Stimulated activated CD8-positive, alpha-beta memory T cell treated with anti-CD3 and anti-CD28 coated beads, Interleukin-7, amount 100 ng/mL, for 4 hours (primary cell): ENCODE measurements at regions not wholly inside any gene's neighbourhood (a gene's known extent, or its start where the extent isn't known, plus 50 kb on each side); places are given as distances from the start of the nearest gene placed in this dataset.
"Not testable (repeated sequence)": the region's sequence is repeated elsewhere in the genome, so short reads cannot be mapped to it uniquely, and the experiment has no call there.

ENCODE experiments used
- DNase-seq, 2 donors: peaks; one replicate each; pipeline ENCODE4 v3.0.0-alpha.2; 2020; ENCODE audit warnings: low read depth in 2 of 2

DNA sequence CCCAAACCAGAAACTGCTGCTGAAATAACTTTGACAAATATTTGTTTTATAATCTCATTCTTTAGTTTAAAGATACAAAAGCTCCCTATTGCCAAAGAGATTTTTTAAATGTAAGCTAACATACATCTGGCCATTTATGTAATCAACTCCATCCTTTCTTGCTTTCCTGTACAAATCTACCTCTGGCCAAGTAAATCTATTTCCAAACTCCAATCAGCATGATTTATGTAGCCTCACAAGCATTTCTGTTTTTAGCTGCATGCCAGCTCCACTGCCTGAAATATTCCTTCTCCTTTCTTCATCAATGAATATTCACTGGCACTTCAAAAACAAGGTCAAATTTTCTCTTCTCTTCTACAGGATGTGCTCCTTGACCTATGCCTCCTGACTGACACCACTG is 80.0 kb downstream of the SHOX2 start:
- DNase-seq, result no peak

DNA sequence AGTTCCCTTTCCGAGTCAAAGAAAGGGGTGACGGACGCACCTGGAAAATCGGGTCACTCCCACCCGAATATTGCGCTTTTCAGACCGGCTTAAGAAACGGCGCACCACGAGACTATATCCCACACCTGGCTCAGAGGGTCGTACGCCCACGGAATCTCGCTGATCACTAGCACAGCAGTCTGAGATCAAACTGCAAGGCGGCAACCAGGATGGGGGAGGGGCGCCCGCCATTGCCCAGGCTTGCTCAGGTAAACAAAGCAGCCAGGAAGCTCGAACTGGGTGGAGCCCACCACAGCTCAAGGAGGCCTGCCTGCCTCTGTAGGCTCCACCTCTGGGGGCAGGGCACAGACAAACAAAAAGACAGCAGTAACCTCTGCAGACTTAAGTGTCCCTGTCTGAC is 86.3 kb downstream of the SHOX2 start:
- DNase-seq, result not testable (repeated sequence)

DNA sequence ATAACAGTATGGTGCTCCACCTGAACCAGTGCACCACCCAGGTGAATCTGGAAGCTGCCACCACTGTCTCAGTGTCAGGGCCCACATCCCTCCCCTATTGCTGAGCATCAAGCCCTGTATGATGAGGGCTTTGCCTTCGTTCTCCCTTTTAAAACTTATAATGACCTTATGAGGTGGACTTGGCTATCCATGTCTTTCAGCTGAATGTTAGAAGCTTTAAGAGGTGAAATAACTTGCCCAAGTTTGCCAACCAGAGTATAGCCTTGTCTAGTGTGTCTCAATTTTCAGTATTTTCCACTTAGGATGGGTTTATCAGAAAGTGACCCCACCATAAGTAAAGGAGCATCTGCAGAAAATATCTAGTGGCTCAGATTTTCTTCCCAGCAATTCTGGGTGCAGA is 87.8 kb downstream of the SHOX2 start:
- DNase-seq, result no peak

DNA sequence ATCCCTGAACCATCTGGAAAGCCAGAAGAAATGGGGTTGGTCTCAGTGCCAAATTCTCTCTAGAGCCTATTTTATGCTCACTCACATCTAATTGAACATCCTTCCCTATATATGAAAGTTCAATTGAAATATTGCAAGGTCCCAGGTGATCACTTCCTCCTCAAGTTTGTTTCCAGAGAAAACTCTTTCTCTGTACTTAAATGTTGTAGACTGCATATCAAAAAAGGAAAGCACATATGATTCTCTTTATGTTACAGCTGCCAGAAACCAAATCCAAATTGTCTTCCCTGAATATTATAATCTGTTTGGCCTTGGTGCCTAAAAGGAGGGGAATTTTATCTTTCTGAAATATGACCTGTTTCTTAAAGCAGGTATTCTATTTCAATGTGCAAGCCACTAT is 93.3 kb downstream of the SHOX2 start:
- no peak for DNase-seq

DNA sequence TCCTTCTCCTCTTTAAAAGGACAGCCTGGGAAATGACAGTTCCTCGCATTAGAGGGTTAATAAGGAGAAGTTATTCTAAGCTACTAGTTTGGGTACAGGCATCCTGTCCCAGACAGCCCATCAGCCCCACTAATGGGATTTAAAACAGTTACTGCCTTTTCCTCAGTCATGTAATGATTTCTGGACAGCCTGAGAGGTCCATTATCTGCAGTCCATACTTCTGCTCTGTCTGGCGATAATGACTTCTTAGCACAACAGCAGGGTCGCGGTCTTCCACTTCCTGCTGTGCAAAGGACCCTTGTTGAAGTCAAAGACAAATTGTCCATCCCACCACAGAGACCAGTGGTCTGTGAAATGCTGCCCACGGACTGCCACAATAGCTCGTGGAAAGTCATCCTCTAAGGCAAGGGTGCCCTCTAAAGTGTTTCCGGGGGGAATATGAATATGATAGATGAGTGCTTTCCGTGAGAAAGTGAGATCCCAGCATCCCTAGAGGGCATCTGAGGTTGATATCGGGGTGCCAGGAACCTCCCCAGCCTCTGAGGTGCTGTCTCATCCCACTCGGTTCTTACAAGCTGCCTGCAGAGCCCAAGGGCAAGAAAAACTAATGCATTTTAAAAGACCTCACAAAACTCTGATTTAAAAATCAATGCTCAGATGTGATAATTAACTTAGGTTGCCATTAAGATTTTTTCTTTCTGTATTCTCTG is 100.7 kb downstream of the SHOX2 start:
- no peak for DNase-seq

DNA sequence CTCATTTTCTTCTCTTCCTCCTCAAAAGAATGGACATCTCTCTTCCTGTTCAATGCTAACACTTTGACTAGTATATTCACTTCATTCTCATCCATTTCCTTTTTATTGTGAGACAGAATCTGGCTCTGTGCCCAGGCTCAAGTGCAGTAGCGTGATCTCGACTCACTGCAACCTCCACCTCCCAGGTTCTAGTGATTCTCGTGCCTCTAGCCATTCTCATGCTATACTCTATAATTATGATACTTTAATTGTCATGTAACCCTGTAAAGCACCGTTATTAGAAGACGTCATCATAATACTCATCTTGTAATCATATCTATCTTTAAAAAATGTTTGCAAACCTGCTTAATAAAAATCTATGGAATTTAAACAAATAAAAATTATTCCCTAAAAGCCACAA is 107.0 kb downstream of the SHOX2 start:
- no peak for DNase-seq

DNA sequence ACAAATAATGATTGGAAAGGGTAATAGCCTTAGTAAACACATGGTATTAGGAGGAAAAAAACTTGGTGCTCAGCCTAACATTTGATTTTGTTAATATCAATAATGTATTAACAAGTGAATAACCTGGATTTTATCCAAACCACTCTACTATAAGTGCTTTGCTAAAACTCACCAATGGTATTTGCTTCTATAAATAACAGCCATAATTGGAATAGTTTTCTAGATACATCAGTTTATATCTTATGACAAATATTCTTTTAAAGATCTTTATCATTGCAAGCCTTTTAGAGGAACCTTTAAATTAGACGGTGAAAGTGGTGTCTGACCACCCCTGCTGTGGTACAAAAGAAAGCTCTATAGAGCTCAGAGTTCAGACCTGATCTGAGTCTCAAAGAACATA is 123.9 kb downstream of the SHOX2 start:
- no peak for DNase-seq

DNA sequence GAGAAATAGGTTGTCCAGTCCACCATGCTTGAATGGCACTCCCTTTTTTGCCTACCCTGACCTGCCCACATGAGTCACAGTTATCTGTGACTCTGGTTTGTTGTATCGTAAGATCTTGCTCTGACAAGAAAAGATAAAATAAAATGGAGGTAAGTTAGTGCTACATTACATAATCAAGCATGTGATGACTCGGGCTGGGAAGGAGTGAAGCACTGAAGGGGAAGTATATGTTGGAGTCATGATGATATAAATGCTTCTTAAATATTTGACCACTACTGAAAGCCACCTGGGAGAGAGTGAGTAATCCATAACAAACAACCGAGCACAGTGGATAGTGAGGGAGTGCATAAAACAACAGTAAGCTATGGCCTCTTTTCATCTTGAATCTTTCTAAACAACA is 124.4 kb downstream of the SHOX2 start:
- DNase-seq, result no peak

DNA sequence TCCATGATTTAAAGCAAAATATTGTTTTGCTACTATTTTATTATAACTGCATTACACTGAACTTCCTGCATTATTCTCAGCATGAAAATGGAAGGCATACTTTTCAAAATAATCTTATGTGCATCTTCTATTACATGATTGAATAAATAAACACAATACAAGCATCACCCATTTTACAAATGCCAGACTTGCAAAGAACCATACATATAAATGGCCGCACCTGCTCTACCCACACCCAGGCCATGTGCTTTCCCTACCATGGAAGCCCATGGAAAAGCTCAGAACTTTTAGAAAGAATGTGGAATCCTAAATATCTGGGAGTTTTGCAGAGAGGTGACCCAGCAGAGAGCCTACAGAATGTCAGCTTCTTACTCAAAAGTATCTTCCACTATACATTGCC is 127.2 kb downstream of the SHOX2 start:
- DNase-seq, result no peak

DNA sequence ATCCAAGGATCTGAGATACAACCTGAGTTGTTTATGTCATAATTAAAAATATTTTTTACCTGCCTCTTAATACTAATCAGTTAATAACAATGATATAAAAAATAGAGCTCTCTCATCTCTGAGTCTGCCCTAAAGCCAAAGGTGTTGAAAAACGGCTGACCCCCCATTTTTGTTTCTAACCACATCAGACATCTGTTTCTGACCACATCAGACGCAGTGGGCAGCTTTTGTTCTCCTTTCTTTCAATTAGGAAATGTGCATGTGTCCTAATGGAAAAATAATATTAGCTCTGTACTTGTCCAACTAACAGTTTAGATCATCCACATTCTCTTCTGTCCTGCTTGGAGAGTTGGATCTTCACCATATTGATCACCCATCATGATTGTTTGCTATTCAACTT is 144.6 kb downstream of the SHOX2 start:
- no peak for DNase-seq

DNA sequence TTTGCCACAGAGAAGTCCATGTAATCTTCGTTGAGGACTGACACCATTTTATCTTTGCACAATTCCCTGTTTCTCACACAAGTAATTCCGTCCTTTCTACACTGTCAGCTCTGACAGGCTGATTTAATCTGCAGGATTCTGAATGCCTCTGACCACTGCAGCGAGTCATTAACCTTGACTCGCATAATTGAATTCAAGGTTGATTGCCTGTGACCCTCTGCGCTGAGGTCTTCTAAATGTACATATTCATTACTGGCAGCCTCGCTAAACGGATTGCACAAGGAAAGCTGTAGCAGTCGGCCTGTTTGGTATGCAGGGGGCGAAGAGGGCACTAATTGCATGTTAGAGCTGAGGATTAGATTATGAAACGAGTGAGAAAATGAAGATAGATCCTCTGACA is 147.8 kb downstream of the SHOX2 start:
- no peak for DNase-seq

DNA sequence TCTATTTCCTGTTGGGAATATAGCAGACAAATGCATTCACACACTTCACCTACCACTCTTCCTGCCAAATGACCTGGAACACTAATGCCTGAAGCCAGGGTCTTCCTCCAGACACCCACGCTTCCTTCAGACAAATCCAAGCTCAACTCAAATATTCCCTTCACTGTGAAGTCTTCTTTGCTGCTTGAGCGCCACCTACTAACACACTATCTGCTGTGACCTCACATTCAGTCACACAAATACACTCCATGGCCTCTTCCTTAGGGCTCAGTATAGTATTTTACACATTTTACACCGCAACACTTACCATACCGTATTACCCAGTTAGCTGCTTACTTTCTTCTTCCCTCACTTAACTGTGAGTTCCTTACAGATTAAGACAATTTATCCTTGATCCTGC is 149.4 kb downstream of the SHOX2 start:
- DNase-seq, result no peak

DNA sequence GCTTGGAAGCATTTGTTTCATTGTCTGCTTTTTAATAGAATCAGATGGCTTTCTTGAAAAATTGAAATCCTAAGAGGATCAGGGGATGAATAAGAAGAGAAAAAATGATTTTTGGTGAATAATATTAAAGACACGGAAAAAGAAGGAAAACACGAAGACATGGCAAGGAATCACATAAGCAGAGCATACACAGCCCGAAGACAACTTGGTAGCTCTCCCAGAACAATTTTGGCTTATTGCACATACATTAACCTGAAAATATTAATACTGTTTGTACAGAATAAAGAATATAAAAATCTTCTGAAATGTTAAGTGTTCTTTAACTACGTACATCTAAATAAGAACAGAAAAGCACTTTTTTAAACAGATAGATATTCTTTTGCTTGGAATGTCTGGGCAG is 150.0 kb downstream of the SHOX2 start:
- DNase-seq, result no peak

DNA sequence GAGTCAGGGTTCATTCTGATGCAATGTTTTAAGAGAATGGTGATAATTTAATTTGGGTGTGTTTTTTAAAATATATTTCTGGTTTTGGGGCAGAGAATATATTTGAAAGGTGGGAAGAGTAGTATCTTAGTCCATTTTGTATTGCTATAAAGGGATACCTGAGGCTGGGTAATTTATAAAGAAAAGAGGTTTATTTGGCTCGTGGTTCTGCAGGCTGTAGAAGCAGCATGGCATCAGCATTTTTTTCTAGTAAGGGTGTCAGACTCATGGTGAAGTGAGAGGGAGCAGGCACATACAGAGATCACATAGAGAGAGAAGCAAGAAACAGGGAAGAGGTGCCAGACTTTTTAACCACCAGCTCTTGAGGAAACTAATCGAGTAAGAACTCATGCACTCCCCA is 152.7 kb downstream of the SHOX2 start:
- DNase-seq, result no peak

DNA sequence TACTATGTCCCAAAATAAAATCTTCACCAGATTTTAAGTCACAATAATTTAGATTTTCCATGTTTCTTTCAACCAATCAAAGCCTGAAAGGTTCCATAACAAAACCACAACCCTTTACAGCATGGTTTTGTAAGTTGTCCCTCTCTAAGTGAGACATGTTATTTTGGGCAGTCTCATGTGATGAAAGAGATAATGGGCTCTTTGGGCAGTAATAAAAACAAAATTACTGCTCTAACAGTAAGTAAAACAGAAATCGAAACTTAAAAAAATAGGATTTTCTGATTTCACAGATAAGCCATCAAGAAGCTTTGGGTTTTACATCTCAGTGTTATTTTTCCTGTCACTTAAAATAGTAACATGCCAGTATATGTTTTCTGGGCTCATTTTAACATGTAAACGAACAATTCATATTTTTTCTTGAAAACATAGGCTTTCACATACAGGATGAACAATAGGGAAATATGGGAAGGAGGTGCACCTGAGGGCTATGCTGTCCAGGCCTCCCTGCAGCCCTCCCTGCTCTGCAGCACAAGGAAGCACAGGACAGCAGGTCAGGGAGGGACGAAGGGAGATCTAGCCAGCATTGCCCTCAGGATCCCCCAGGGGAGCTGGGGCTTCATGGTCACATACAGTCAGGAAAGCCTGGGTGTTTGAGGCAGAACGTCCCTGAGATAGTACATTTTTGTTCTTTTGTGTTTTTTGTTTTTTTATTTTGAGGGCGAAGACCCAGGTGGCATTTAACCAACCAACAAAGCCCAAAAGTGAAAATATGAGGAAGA is 157.4 kb downstream of the SHOX2 start:
- no peak for DNase-seq

DNA sequence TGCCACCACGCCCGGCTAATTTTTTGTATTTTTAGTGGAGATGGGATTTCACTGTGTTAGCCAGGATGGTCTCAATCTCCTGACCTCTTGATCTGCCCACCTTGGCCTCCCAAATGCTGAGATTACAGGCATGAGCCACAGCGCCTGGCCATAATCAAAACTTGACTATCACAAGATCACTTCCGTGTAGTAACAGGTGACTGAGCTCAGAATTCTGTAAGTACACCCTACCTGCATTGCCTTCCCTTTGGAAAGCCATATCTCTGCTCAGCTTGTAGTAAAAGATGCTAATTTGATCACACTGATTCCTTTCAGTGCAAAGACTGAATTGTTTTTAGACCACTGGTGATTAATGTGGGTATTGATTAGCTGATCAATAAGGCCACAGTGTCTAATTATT is 167.1 kb downstream of the SHOX2 start:
- DNase-seq, result no peak

DNA sequence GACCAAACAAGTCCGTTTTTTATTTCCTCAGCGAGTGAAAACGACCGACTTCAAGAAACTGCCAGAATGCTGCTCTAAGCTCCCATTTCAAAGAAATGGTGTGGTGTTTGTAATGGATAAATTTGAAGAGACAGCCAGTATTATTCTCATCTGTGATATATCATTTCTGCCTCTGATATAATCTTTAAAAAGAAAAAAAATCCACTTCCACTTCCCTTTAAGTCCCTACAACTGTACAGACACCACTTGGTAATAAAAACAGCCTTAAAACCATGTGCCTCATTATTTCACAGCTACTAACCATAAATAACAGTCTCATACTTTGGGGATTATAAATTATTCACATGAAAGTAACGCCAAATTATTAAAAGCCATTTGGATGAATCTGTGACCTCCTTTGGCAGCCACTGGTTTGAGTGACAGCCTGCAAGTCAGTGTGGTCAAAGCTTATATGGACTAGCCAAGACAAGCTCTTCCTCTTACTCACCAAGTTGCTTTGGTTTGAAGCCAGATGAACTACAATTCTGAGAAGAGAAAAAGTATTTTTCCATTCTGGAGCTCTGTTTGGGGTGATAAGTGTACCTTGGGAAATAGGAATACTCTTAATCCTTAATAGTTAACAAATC is 168.0 kb downstream of the SHOX2 start:
- no peak for DNase-seq

DNA sequence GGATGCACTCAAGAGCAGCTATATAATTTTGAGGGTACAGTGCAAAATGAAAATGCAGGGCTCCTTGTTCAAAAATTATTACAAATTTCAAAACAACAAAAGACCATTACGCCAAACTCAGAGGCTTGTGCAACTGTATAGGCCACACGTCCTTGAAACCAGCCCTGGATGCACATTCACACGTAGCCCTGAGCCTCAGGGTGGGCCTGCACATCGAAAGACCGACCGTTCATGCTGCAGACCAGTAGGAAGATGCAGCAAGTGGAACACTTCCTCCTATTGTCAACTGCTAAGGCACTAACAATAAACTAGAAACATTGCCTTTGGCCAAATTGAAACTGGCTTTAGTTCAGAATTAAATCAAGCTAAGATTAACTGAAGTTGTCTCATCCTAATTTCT is 174.7 kb downstream of the SHOX2 start:
- DNase-seq, result no peak

DNA sequence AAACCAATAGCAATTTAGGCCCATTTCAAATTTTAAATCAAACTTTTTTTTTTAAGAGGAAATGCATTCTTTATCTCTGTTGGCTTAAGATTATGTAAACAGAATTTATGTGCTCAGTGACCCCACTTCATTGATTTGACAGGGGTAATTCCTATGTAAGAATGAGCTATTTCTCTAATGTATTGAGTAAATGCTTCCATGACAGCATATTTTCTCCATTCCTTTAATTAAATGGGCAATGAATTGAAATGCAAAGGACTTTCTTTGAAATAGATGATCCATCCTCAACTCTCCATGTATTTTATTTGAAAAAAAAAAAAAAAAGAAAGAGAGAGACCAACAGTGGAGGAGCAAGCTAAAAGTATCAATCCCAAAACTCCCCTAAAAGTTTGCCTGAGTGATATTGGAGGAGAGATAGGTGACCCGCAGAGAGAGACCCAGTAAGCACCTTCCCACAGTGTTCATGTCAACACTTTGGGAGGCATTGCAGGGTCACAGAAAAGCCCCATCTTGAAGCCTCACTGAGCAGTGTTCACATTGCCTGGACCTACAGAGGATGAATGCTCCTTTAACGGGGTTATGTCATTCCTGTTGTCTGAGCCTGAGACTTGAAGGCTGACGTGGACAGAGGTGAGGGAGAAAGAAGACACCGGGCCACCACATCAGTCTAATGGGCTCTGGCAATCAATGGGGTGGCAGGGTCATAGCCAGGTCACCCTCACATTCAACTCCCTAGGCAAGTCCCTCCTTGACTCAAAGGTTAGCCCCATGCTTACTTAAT is 176.0 kb downstream of the SHOX2 start:
- no peak for DNase-seq

DNA sequence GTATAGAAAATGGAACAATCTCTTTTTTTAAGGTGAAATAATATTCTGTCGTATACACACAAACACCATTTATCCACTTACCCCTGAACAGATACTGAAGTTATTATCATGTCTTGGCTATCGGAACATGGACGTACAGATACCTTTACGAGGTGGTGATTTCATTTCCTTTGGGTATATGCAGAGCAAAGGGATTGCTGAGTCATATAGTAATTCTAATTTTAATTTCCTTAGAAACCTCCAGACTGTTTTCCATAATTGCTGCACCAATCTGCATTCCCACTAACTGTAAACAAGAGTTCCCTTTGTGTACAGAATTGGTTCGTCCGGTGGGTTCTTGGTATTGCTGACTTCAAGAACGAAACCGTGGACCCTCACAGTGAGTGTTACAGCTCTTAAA is 179.4 kb downstream of the SHOX2 start:
- DNase-seq, result no peak

DNA sequence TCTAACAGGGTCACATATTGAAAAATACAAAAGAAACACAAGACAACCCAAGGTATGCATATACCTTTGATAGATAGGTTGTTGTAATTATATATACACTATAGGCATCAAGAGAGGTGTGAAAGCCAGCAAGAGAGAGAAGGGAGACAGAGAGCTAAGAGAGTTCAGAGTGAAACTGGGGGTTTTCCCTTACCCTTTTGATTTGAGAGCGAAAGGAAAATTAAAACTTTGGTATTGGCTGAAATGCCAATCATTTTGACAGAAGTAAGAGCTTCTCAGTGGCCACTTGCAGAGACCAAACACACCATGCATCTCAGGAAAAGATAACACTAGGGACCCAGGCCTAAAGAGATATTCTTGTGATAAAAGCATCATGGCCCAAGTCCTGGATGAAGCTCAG is 183.6 kb downstream of the SHOX2 start:
- DNase-seq, result no peak

DNA sequence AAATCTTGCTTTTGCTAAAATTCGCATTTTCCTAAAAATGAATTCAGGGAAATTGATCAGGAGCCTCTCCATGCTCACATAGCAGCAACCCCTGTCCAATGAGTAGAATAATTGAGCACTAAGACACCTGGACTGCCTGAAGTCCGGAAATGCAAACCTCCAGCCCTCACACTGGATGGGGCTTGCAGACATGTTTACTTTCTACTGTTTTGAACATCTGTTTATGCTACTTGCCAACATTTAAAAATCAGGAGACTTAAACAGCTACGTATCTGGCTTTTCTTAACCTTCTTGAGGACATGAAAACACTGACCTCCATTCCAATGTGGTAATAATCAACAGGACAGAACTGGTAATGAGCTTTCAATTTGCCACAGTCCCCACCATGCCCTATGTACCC is 184.4 kb downstream of the SHOX2 start:
- DNase-seq, result no peak
